Type B pancreatic cell (in vitro differentiated cells): ENCODE measurements at regions not wholly inside any gene's neighbourhood (a gene's known extent, or its start where the extent isn't known, plus 50 kb on each side); places are given as distances from the start of the nearest gene placed in this dataset.
A peak's percentile ranks its signal among the peaks of the same experiment; 100 is the strongest.
"Not testable (repeated sequence)": the region's sequence is repeated elsewhere in the genome, so short reads cannot be mapped to it uniquely, and the experiment has no call there.

ENCODE experiments used
- DNase-seq: peaks from one replicate; pipeline ENCODE4 v3.0.0; 2021; ENCODE audit warnings: mixed read lengths; ENCODE audit not compliant: unreplicated experiment; ENCODE audit errors: extremely low spot score
- H3K27ac Mint-ChIP-seq: 2 replicates; pipeline ENCODE4 v1.8.0; 2021; ENCODE audit warnings: mild to moderate bottlenecking, mixed read lengths
- H3K27me3 Mint-ChIP-seq: 2 replicates; pipeline ENCODE4 v1.8.0; 2021; ENCODE audit warnings: mixed read lengths
- H3K36me3 Mint-ChIP-seq: 2 replicates; pipeline ENCODE4 v1.8.0; 2021; ENCODE audit warnings: mixed read lengths
- H3K4me1 Mint-ChIP-seq: one replicate; pipeline ENCODE4 v1.8.0; 2021; ENCODE audit warnings: mixed read lengths; ENCODE audit not compliant: unreplicated experiment
- H3K4me3 Mint-ChIP-seq: 2 replicates; pipeline ENCODE4 v1.8.0; 2021; ENCODE audit warnings: mild to moderate bottlenecking, mixed read lengths
- H3K9me3 Mint-ChIP-seq: 2 replicates; pipeline ENCODE4 v1.8.0; 2021; ENCODE audit warnings: mixed read lengths
- CTCF ChIP-seq: fragments of 200-600 bp; sonication (generic); conservative IDR thresholded peaks from 2 replicates; pipeline ENCODE4 v1.5.0; 2021; ENCODE audit warnings: antibody characterized with exemption, mild to moderate bottlenecking

- Mint-ChIP-seq H3K27ac (no peak overlapping the region), H3K27me3 (no peaks in the 10 kb centered on the region), H3K9me3 (no peaks in the 10 kb centered on the region), H3K4me1 (no peaks in the 10 kb centered on the region), H3K4me3 (no peak overlapping the region), H3K36me3 (no peaks in the 10 kb centered on the region)
- DNase-seq, result no peak
- no peak for TF ChIP-seq CTCF
Measured at GRCh38 chr5:50343715-50344114, 97.4 kb downstream of the EMB start.

- H3K27ac Mint-ChIP-seq, result no peak overlapping the region
- H3K27me3 Mint-ChIP-seq, result no peaks in the 10 kb centered on the region
- H3K9me3 Mint-ChIP-seq, result no peaks in the 10 kb centered on the region
- H3K36me3 Mint-ChIP-seq, result no peaks in the 10 kb centered on the region
- H3K4me1 Mint-ChIP-seq, result no peaks in the 10 kb centered on the region
- H3K4me3 Mint-ChIP-seq, result no peak overlapping the region
- no peak for TF ChIP-seq CTCF
- no peak for DNase-seq
Measured at GRCh38 chr5:50340757-50341156, 100.3 kb downstream of the EMB start.

- H3K27ac Mint-ChIP-seq, H3K9me3 Mint-ChIP-seq, H3K27me3 Mint-ChIP-seq, H3K36me3 Mint-ChIP-seq, DNase-seq, H3K4me1 Mint-ChIP-seq, H3K4me3 Mint-ChIP-seq: not testable (repeated sequence)
Measured at GRCh38 chr5:50330633-50331032, 110.5 kb downstream of the EMB start.

DNA sequence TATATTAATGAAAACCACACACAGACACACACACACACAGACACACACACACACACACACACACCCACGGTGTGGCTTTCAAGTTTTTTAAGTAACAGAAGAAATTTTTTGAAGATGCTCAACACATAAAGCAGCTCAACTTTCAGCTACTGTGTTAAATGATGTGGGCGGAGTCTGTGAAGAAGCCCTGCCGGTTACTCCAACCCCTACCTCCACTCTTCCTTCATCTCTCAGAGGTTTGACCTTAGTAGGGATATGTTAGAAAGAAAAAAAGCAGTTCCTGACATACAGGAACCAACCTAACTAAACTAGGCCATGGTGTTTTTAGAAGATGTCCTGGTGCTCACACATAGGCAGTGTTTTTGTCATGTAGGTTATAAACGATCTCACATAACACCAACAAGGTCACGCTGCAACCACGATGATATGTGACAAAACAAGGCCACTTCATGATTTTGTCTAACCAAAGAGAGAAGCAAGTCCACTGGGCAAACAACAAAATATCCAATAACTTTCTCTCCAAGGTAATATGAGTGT, 112.8 kb downstream of the EMB start:
- Mint-ChIP-seq H3K4me1 (no peaks in the 10 kb centered on the region), H3K27ac (no peak overlapping the region), H3K4me3 (no peak overlapping the region), H3K9me3 (no peaks in the 10 kb centered on the region), H3K27me3 (no peaks in the 10 kb centered on the region), H3K36me3 (no peaks in the 10 kb centered on the region)
- DNase-seq, result no peak
- no peak for TF ChIP-seq CTCF

GRCh38 chr5:50325237-50325832, 115.8 kb downstream of the EMB start:
- no peaks in the 10 kb centered on the region for H3K4me1 Mint-ChIP-seq

More at GRCh38 chr5:50325237-50325832, 115.8 kb downstream of the EMB start:
- Mint-ChIP-seq H3K27me3 (no peaks in the 10 kb centered on the region), H3K27ac (no peak overlapping the region), H3K9me3 (no peaks in the 10 kb centered on the region), H3K4me3 (no peak overlapping the region), H3K36me3 (no peaks in the 10 kb centered on the region)
- peak; percentile 89 for TF ChIP-seq CTCF
- DNase-seq, result no peak
